GM18870 (cell line): ENCODE measurements at regions not wholly inside any gene's neighbourhood (a gene's known extent, or its start where the extent isn't known, plus 50 kb on each side); places are given as distances from the start of the nearest gene placed in this dataset.

Source experiments
- ATAC-seq: cut with Tn5 transposase; IDR thresholded peaks from one replicate; pipeline ENCODE4 v1.9.1; 2021; ENCODE audit warnings: moderate library complexity; ENCODE audit not compliant: unreplicated experiment

GRCh38 chr5:173826086-173826427 lies 62.1 kb upstream of the CPEB4 start:
- no peak for ATAC-seq

DNA sequence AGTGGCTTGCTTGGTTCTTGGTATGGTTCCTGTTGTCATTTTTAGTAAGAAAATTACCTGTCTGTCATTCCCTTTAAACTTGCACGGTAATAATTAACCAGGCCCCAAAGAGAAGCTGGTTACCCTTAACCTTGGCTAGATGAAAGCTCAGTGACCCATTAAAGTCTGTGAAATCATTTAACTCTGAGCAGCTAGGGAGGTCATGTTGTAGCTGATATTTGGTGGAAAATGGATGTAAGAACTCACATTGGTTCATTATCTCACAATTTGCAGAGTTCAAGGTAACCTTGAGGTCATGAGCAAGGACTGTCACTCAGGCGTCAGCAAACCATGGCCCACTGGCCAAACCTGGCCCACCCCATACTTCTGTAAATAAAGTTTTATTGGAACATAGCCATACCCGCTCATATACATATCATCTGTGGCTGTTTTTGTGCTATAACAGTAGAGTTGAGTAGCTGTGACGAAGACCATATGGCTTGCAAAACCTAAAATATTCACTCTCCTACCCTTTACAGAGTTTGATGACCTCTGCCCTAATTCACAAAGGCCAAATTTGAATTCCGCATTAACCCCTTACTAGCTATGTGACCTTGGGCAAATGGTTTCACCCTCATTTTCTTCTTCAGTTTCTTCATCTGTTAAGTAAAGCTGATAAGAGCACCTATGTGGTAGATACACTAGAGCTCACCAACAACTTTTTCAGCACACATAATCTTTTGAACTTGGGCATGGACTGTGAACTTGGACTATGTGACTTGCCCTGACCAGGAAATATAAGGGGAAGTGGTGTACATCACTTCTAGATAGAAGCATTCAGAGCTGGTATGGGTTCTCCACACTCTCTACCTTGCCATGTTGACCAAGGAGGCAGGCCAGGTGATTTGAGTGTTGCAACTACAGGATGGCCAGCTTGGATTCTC lies 61.5 kb upstream of the CPEB4 start:
- no peak for ATAC-seq

- no peak for ATAC-seq
These were observed 59.2 kb upstream of the CPEB4 start for GRCh38 chr5:173828952-173829351.

- ATAC-seq, result no peak
These were observed 58.3 kb upstream of the CPEB4 start for GRCh38 chr5:173829826-173830225.

- no peak for ATAC-seq
These were observed 57.7 kb upstream of the CPEB4 start for GRCh38 chr5:173830421-173830820.

- ATAC-seq, result no peak
These were observed 56.8 kb upstream of the CPEB4 start for GRCh38 chr5:173831196-173831914.

- no peak for ATAC-seq
These were observed 55.8 kb upstream of the CPEB4 start for GRCh38 chr5:173832386-173832785.

- ATAC-seq, result no peak
These were observed 54.8 kb upstream of the CPEB4 start for GRCh38 chr5:173833196-173833985.

GRCh38 chr5:173834071-173834771 lies 53.9 kb upstream of the CPEB4 start:
- no peak for ATAC-seq

- ATAC-seq, result no peak
These were observed 53.0 kb upstream of the CPEB4 start for GRCh38 chr5:173835131-173835530.

DNA sequence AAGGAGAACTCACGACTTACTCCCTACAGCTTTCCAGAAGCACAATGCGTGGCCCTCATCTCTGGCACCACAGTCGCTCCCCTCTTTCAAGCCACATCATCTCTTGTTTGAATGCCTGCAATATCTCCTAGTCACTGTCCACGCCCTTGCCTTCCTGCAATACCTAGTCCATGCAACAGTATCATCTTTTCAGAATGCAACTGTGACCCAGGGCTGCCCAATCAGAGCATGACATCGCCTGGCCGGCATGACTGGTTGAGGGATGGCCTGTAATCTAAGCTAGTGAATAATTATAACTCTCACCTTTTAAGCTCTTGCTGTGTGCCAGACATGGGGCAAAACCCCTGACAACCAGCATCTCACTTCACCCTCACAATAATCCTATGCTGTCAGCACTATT lies 52.5 kb upstream of the CPEB4 start:
- ATAC-seq, result no peak

GRCh38 chr5:173837654-173838053 lies 50.5 kb upstream of the CPEB4 start:
- no peak for ATAC-seq
